Urothelium cell line (cell line): ENCODE measurements at regions not wholly inside any gene's neighbourhood (a gene's known extent, or its start where the extent isn't known, plus 50 kb on each side); places are given as distances from the start of the nearest gene placed in this dataset.
A peak's percentile ranks its signal among the peaks of the same experiment; 100 is the strongest.

Source experiments
- DNase-seq: peaks from one replicate; pipeline ENCODE4 v3.0.0; 2011; ENCODE audit warnings: low spot score, mixed read lengths
- FAIRE-seq: peaks from 2 replicates; lab custom pipeline; 2011; peaks lifted over from hg19 to GRCh38; lab: Jason Lieb, UNC

- FAIRE-seq (no peak), DNase-seq (no peak)
These were observed 712.3 kb upstream of the WWC1 start for GRCh38 chr5:167578977-167579692.

GRCh38 chr5:167579693-167580055 lies 711.8 kb upstream of the WWC1 start:
- DNase-seq (no peak), FAIRE-seq (no peak)

DNA sequence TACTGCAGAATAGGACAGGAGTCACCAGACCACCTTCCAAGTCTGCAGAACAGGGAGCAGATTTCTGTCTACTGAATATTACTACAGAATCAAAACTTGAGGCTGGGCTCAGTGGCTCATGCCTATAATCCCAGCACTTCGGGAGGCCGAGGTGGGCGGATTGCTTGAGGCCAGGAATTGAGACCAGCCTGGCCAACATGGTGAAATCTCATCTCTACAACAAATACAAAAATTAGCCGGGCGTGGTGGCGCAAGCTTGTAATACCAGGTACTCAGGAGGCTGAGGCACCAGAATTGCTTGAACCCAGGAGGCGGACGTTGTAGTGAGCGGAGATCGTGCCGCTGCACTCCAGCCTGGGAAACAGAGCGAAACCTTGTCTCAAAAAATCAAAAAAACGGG lies 710.8 kb upstream of the WWC1 start:
- FAIRE-seq (no peak), DNase-seq (no peak)

GRCh38 chr5:167582283-167582682 lies 709.2 kb upstream of the WWC1 start:
- DNase-seq (no peak), FAIRE-seq (no peak)

DNA sequence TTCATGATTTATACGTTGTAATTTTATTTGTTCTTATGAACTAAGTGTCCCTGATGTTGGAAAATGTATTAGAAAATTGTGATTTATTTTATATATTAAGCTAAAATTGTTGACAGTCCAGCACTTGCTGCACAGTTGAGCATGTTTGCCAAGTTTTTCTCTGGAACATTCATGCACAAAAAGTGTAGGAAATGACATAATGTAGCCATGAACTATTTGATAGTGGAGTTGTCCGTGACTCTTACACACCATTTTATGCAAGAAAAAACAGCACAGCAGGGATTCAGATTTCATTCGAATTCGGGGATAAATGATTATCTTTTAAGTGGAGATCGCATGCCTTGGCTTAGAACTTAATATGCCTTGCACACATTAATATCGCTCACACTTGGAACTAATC lies 708.6 kb upstream of the WWC1 start:
- FAIRE-seq (no peak), DNase-seq (no peak)

GRCh38 chr5:167585184-167585583 lies 706.3 kb upstream of the WWC1 start:
- no peak for FAIRE-seq
- no peak for DNase-seq

DNA sequence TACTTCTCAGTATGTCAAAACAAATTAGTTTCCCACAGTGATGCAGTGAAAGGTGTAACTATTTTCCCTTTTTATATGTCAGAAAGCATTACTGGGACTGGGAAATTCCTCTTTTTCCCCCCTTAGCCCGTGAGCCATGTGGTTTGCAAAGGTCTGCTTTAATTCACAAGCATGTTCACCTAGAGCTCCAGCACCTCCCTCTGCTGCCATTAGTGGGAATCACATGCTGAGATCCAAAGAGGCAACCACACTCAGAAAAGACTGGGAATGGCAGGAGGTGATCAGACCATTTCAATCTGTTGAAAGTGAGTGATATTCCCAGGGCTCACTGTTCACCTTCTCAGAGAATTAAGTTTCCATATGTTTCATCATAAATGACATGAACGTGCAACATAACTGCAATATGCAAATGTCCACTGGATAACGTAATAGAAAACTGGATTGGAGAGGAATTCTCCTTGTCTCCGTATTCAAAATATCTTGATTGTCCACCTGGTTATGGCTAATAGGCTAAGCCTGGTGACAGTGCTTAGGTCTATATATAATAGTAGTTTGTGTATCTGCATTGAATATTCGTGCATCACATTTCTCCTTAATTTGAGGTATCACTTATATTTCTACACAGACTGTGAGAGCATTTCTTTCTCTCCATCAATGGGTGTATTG lies 703.5 kb upstream of the WWC1 start:
- FAIRE-seq (no peak), DNase-seq (peak; percentile 57)

DNA sequence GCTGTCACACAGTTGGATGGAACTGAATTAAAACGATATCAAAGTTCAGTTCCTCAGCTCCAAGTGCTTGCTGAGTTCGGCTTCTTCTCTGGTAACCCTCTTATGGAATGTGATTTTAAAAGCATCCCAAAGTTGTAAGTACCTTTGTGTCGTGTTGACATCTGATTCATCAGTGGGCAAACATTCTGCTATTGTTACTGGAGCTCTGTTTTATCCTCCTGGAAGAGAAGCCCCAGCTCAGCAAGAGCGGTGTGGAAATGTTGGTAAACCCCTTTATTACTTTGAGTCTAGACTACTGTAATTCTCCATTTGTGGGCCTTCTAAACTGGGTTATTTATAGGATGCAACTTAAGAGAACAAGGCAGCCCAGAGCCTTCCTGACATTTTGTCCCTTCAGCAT lies 699.3 kb upstream of the WWC1 start:
- no peak for FAIRE-seq

GRCh38 chr5:167593329-167594060 lies 698.0 kb upstream of the WWC1 start:
- FAIRE-seq: no peak
- no peak for DNase-seq

More for the DNA sequence above, 699.3 kb upstream of the WWC1 start:
- DNase-seq: no peak

- FAIRE-seq: no peak
These were observed 697.4 kb upstream of the WWC1 start for GRCh38 chr5:167594061-167594435.

GRCh38 chr5:167594750-167595149 lies 696.7 kb upstream of the WWC1 start:
- DNase-seq (no peak), FAIRE-seq (no peak)

More at GRCh38 chr5:167594061-167594435, 697.4 kb upstream of the WWC1 start:
- no peak for DNase-seq

DNA sequence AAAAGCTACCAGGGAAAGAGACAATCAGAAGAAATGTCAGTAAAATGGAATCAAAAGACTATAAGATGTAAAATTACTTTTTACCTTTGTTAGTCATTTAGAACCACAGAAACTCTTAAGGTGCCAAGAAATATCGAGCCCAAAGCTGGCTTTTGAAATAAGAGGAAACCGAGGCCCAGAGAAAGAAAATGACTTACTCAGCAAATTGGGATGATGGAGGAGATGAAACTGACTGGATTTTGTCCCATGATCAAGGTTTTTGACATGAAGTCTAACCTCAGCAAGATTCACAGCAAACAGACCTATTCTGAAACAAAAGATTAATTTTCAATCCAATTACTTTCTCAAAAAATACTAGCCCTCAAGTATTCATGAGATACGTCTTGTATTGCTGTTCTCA lies 696.2 kb upstream of the WWC1 start:
- DNase-seq: no peak
- no peak for FAIRE-seq

DNA sequence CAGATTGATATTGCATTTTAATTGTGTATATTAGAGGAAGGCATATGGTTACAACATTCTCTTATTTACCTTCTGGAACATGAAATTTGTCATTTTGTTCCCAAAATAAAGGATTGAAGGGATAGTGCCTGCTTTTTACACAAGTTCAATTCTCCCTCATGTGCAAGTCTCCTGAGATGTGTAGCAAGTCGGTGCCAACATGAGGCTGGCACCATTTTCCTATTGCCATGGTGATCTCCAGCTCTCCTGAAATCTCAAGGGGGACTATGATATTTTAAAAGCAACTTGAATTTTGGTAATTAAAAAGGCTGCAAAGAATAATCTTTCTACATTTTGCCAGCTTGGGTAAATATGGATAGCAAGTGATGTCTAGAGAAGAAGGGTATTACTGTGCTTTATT lies 693.3 kb upstream of the WWC1 start:
- no peak for DNase-seq
- FAIRE-seq: no peak

DNA sequence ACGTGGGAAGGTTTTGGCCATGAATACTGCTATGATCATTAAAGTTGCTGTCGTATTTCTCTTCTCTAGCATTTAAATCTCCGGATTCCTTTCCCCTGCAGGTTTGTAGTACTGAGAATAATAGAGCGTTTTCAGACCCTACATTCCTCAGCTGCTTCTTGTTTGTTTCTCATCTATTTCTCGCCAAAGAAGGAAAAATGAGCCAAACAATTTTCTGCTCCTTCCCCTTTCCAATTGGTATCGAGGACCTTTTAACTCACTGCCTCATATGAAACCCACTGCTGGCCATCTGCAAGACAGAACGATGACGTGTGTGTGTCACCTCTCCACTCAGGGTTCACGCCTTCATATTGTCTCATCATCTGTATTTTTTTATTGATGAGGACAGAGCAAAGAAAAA lies 689.4 kb upstream of the WWC1 start:
- DNase-seq (no peak), FAIRE-seq (no peak)

DNA sequence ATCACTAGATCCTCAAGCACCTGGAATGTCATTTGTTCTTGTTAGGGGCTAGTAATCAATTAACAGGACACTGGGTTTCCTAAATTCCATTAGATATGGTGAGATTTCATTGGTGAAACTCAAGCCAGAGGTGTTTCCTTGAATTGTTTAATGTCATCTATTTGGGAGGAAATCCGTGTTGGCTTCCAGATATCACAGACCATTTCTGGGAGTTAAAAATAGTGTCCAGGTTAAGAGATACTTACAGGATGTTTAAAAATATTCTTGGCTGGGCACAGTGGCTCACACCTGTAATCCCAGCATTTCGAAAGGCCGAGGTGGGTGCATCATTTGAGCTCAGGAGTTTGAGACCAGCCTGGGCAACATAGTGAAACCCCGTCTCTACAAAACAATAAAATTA lies 688.3 kb upstream of the WWC1 start:
- no peak for FAIRE-seq

DNA sequence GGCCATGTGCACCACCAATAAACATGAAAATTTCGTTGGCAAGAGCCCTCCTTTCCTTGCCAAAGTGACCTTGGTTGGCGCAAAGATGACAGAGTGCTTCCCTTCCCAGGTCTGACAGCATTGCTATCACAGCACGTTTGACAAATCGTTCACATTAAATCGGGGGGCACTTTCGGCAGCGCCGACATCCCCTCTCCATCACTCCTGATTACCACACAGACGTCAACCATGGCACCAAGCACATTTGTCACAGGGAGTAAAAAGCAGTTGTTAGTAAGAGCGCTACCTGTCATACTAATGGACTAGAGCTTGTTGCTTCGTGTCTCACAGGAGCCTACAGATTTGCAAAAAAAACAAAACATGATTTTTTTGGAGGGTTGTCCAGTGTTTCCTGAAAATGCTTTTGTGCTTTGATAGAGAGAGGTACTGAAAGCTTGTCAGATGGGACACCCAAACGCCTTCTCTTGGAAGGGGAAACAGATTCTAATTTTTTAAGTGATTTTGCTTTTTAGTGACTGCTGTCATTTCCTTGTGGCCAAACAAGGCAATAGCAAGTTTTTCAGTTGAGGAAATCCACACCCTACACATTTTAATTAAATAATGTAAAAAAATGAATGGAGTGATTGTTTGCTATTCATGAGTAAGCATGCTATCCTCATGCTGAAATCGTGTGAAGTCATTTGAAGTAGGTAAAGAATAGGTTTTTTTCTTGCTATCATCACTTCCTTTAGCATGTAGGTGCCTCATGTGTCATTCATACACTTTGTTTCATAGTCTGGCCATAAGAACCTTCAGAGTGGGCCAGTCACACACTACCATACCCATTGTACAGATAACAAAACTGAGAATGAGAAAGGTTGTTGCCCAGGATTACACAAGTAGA lies 682.8 kb upstream of the WWC1 start:
- DNase-seq (peak; percentile 4), FAIRE-seq (no peak)

More for the DNA sequence above, 688.3 kb upstream of the WWC1 start:
- DNase-seq: no peak

- DNase-seq (no peak), FAIRE-seq (no peak)
These were observed 677.0 kb upstream of the WWC1 start for GRCh38 chr5:167614294-167615021.

DNA sequence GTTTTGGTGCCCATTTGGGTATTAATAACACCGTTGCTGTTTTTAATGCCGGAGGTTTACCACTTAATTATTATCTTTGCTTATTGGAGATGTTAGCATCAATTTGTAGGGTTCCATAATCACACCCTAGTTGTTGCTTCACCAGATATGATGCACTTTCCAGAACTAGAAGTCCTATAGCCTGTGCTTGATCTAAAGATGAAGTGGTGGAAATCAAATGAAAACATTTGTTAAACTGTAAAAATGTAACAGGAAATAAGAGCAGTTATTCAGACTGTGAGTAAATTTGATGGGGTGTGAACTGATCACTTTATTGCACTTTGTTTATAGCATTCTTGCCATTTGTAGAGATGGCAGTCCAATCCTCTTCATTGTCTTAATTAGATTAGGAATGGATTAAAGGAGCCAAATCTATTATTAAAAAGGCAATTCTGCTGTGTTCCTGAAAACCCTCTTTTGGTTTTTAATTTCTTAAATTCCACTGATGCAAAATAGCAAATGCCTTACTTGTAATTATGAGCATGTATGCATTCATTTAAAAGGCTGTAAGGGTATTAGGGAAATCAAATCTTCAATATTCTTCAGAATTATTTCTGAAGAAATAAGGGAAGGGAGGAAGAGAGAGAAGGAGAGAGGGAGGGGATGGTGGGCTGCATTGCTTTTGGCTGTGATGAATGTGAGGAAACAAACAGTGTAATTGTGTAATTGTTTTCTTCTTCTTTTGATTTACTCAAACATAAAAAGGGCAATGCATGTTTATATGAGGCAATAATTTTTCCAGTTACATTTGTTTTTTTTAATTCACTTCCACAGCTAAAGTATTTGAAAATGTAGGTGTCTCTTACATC lies 675.2 kb upstream of the WWC1 start:
- DNase-seq: no peak

DNA sequence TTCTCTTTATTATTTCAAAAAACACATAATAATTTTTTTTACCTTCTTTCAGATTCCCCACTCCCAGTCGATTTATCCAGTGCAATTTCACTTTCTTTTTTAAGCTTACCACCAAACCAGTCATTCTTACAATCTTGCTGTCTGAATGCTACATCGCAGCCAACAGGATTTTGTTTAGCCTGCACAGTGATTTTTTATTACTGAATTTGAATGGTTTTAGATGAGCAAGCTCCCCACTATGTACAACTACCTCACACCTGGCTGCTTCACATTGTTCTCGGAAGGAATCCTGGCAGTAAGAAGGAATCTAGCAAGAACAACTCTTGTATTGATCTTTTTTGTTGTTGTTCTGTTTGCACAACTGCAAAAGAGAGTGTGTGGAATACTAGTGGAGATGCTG lies 668.1 kb upstream of the WWC1 start:
- DNase-seq: no peak
- no peak for FAIRE-seq

More for the DNA sequence above, 675.2 kb upstream of the WWC1 start:
- FAIRE-seq: no peak
